HCT116 (cell line): ENCODE measurements at regions not wholly inside any gene's neighbourhood (a gene's known extent, or its start where the extent isn't known, plus 50 kb on each side); places are given as distances from the start of the nearest gene placed in this dataset.

ENCODE experiments used
- ATAC-seq: fragments of 200-7000 bp; cut with Tn5 transposase; 2 replicates; pipeline ENCODE4 v1.9.1; 2020; ENCODE audit warnings: mild to moderate bottlenecking, moderate library complexity
- BruUV-seq: library from RNA; stranded (reverse); fragments of 400-500 nt; replicated peaks from 2 replicates; lab custom pipeline; 2021; lab: Mats Ljungman, UMichigan
- CTCF ChIA-PET: fragments of 300-600 bp; sonication (Branson Sonifier 250); formaldehyde crosslinking; loops from one replicate; lab custom pipeline; 2021; ENCODE audit warnings: antibody characterized with exemption; lab: Charles Lee
- POLR2A ChIA-PET: fragments of 300-600, 350-600 bp; sonication (Branson Sonifier 250); formaldehyde crosslinking; loops from one replicate; lab custom pipeline; 2021; ENCODE audit warnings: antibody characterized with exemption; lab: Charles Lee
- RAD21 ChIA-PET, 2 experiments: fragments of 300-600 bp; sonication (Branson Sonifier 250); formaldehyde crosslinking; loops; one replicate each; lab custom pipeline; 2023; ENCODE audit warnings: low total read pairs in 2 of 2; ENCODE audit not compliant: uncharacterized antibody in 2 of 2, unreplicated experiment in 2 of 2, low non-redundant PET in 1 of 2; lab: Charles Lee
- DNase-seq: peaks from one replicate; pipeline ENCODE4 v3.0.0-alpha.2; 2010; ENCODE audit warnings: low read depth, low spot score
- H2AFZ ChIP-seq: fragments of 200-600 bp; shearing (Covaris generic), sonication (generic); 2 replicates; pipeline ENCODE4 v1.6.1; 2017; ENCODE audit warnings: low read depth, mixed run types, mixed read lengths, antibody characterized with exemption, low read length; ENCODE audit not compliant: poor library complexity, severe bottlenecking
- H3K27ac ChIP-seq: 2 replicates; pipeline ENCODE4 v1.5.1; 2012; ENCODE audit warnings: low read depth, low read length
- H3K27me3 ChIP-seq: fragments of 200-600 bp; sonication (generic); 2 replicates; pipeline ENCODE4 v1.6.1; 2016; ENCODE audit warnings: mixed run types, low read length, mixed read lengths; ENCODE audit not compliant: insufficient read depth
- H3K36me3 ChIP-seq, 2 experiments: fragments of 200-500 bp in 1 of 2; fragments of 200-600 bp in 1 of 2; sonication (Bioruptor generic) in 1 of 2; sonication (generic) in 1 of 2; 2 replicates each; pipeline versions ENCODE4 v1.5.1 to v1.6.1; 2014 to 2016; ENCODE audit warnings: low read length in 2 of 2, inconsistent platforms in 1 of 2, mixed read lengths in 1 of 2, mixed run types in 1 of 2; ENCODE audit not compliant: insufficient read depth in 2 of 2, control insufficient read depth in 1 of 2
- H3K4me1 ChIP-seq, 2 experiments: fragments of 200-600 bp in 1 of 2; sonication (generic) in 1 of 2; 2 replicates each; pipeline versions ENCODE4 v1.5.1 to v1.6.1; 2012 to 2017; ENCODE audit warnings: low read length in 2 of 2, inconsistent platforms in 1 of 2, mild to moderate bottlenecking in 1 of 2, mixed read lengths in 1 of 2, mixed run types in 1 of 2, moderate library complexity in 1 of 2; ENCODE audit not compliant: insufficient read depth in 2 of 2, control insufficient read depth in 1 of 2
- H3K4me2 ChIP-seq: fragments of 200-600 bp; sonication (generic); 2 replicates; pipeline ENCODE4 v1.6.1; 2017; ENCODE audit warnings: mixed run types, low read length, mixed read lengths
- H3K4me3 ChIP-seq, 2 experiments: fragments of 200-600 bp in 1 of 2; sonication (generic) in 1 of 2; replicated peaks in 1 of 2; 2 replicates each; pipeline ENCODE4 v1.5.1; 2011 to 2016; ENCODE audit warnings: low read length in 2 of 2, control low read depth in 1 of 2, low read depth in 1 of 2, mild to moderate bottlenecking in 1 of 2, mixed read lengths in 1 of 2, mixed run types in 1 of 2
- H3K79me2 ChIP-seq: fragments of 200-600 bp; sonication (generic); 2 replicates; pipeline ENCODE4 v1.6.1; 2017; ENCODE audit warnings: mild to moderate bottlenecking, mixed run types, low read length, moderate library complexity, mixed read lengths; ENCODE audit not compliant: insufficient read depth
- H3K9ac ChIP-seq: fragments of 200-600 bp; sonication (generic); 2 replicates; pipeline ENCODE4 v1.6.1; 2016; ENCODE audit warnings: low read length, mixed read lengths
- H3K9me2 ChIP-seq: fragments of 200-600 bp; sonication (generic), shearing (Covaris generic); 2 replicates; pipeline ENCODE4 v1.6.1; 2017; ENCODE audit warnings: mixed run types, mild to moderate bottlenecking, moderate library complexity; ENCODE audit not compliant: insufficient read depth
- H3K9me3 ChIP-seq, 2 experiments: fragments of 200-500 bp in 1 of 2; fragments of 200-600 bp in 1 of 2; sonication (Bioruptor generic) in 1 of 2; sonication (generic) in 1 of 2; 2 replicates each; pipeline ENCODE4 v1.6.1; 2014 to 2017; ENCODE audit warnings: low read length in 2 of 2, mixed read lengths in 2 of 2, inconsistent platforms in 1 of 2, low read depth in 1 of 2, mild to moderate bottlenecking in 1 of 2, mixed run types in 1 of 2, moderate library complexity in 1 of 2; ENCODE audit not compliant: control insufficient read depth in 1 of 2, insufficient read depth in 1 of 2
- H4K20me1 ChIP-seq: fragments of 200-600 bp; sonication (generic), shearing (Covaris generic); 2 replicates; pipeline ENCODE4 v1.6.1; 2017; ENCODE audit warnings: mixed run types, mild to moderate bottlenecking, moderate library complexity; ENCODE audit not compliant: insufficient read depth
- CBX3 ChIP-seq: IDR thresholded peaks from 2 replicates; pipeline ENCODE4 v1.6.1; 2012; ENCODE audit warnings: low read depth
- ELF1 ChIP-seq: IDR thresholded peaks from 2 replicates; pipeline ENCODE4 v1.6.1; 2012; ENCODE audit warnings: low read depth, borderline replicate concordance
- MAX ChIP-seq: IDR thresholded peaks from 2 replicates; pipeline ENCODE4 v1.6.1; 2012
- POLR2A ChIP-seq: IDR thresholded peaks from 2 replicates; pipeline ENCODE4 v1.7.0; 2011; ENCODE audit warnings: borderline replicate concordance; ENCODE audit not compliant: insufficient read depth, insufficient read length; ENCODE audit errors: extremely low read depth
- RAD21 ChIP-seq: IDR thresholded peaks from 2 replicates; pipeline ENCODE4 v1.6.1; 2012; ENCODE audit warnings: low read depth, mild to moderate bottlenecking
- REST ChIP-seq: IDR thresholded peaks from 2 replicates; pipeline ENCODE4 v1.6.1; 2012; ENCODE audit warnings: low read depth
- SRF ChIP-seq: IDR thresholded peaks from 2 replicates; pipeline ENCODE4 v1.6.1; 2012; ENCODE audit warnings: low read depth
- ZBTB33 ChIP-seq: IDR thresholded peaks from 2 replicates; pipeline ENCODE4 v1.6.1; 2011; ENCODE audit warnings: mild to moderate bottlenecking, low read length, moderate library complexity; ENCODE audit not compliant: insufficient replicate concordance; ENCODE audit errors: extremely low read depth
- ZFX ChIP-seq: fragments of 450-650 bp; IDR thresholded peaks from 2 replicates; pipeline ENCODE4 v1.6.1; 2017
- ZNF274 ChIP-seq: fragments of 200-500 bp; sonication (Bioruptor generic); IDR thresholded peaks from 2 replicates; pipeline ENCODE4 v1.6.1; 2014; ENCODE audit warnings: mild to moderate bottlenecking, low read depth, low read length, inconsistent platforms
- intact Hi-C: fragments of 100-400 bp; cut with micrococcal nuclease; formaldehyde crosslinking; loops from 2 replicates; pipeline ENCODE4 v1.10.0; 2022
- TF ChIP-seq, protein P1 (sequence below): IDR thresholded peaks from 2 replicates; pipeline ENCODE4 v1.6.1; 2012

DNA sequence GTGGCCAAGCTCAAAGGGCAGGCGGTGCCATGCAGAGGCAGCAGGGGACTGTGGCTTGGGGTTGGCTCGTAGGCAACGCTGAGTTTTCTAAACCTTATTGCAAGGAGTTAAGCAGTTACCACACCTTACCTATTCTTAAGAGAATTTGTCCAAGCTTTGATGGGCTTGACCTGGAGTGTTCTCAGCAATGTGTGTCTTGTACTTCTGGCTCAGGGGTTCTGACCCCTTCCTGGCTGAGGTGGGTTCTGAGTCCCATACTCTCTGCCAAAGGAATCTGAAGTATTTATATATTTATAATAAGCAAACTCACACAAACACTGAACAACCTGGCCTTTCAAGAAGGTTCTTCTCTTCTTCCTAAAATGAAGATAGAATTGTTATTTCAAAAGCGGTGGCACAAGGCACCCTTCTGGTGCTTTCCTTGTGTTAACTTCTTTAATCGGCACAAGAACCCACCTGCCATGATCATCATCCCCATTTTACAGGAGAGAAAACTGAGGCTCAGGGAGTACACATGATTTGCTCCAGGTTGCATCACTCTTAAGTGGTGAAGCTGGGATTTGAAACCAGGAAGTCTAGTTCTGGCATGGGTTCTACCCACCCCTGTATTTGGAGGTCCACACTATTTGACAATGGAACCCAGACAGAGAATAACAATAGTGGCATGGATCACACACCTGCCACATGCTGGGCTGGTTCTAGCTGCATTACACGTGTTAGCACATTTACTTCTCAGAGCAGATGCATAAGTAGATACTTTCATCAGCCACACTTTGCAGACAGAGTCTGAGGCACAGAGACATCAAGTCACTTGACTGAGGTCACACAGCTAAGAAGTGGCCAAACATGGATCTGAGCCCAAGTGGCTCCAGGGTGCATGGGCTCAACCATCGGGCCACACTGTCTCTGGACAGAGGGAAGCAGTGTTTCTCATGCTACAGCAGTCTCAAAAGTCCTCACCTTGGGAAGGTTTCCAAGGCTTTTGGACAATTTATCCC lies 224.0 kb downstream of the AACS start:
- H3K27ac ChIP-seq: no peak overlapping the region
- no peaks in the 10 kb centered on the region for H4K20me1 ChIP-seq
- no peak for TF ChIP-seq REST
- TF ChIP-seq POLR2A: no peak
- no peak for TF ChIP-seq ZBTB33
- TF ChIP-seq SRF: no peak
- no peak for TF ChIP-seq MAX
- TF ChIP-seq ZNF274: no peak
- TF ChIP-seq ELF1: no peak
- TF ChIP-seq, protein P1, sequence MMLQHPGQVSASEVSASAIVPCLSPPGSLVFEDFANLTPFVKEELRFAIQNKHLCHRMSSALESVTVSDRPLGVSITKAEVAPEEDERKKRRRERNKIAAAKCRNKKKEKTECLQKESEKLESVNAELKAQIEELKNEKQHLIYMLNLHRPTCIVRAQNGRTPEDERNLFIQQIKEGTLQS: no peak
- TF ChIP-seq CBX3: no peak
- TF ChIP-seq ZFX: no peak
- no peak for TF ChIP-seq RAD21
- no peaks in the 10 kb centered on the region for H3K9me3 ChIP-seq
- POLR2A ChIA-PET: no interaction called here
- no peaks in the 10 kb centered on the region for H3K9me2 ChIP-seq
- CTCF ChIA-PET: no interaction called here
- no peak for ATAC-seq
- RAD21 ChIA-PET: no interaction called here
- no peaks in the 10 kb centered on the region for H3K79me2 ChIP-seq
- H3K27me3 ChIP-seq: peaks cover 43% of the 10 kb centered on the region
- H2AFZ ChIP-seq: no peak overlapping the region
- BruUV-seq: no TSS peak
- H3K4me2 ChIP-seq: no peak overlapping the region
- no peak overlapping the region for H3K4me3 ChIP-seq
- intact Hi-C loops: no loop called here
- DNase-seq: no peak
- no peaks in the 10 kb centered on the region for H3K36me3 ChIP-seq
- H3K4me1 ChIP-seq: no peaks in the 10 kb centered on the region
- no peak overlapping the region for H3K9ac ChIP-seq
